Cerebellar cortex (tissue), 1 donor: ENCODE measurements at regions not wholly inside any gene's neighbourhood (a gene's known extent, or its start where the extent isn't known, plus 50 kb on each side); places are given as distances from the start of the nearest gene placed in this dataset.
"Not testable (repeated sequence)": the region's sequence is repeated elsewhere in the genome, so short reads cannot be mapped to it uniquely, and the experiment has no call there.

ENCODE experiments used
- DNase-seq: peaks from one replicate; pipeline ENCODE4 v3.0.0-alpha.2; 2015; ENCODE audit warnings: low spot score

DNA sequence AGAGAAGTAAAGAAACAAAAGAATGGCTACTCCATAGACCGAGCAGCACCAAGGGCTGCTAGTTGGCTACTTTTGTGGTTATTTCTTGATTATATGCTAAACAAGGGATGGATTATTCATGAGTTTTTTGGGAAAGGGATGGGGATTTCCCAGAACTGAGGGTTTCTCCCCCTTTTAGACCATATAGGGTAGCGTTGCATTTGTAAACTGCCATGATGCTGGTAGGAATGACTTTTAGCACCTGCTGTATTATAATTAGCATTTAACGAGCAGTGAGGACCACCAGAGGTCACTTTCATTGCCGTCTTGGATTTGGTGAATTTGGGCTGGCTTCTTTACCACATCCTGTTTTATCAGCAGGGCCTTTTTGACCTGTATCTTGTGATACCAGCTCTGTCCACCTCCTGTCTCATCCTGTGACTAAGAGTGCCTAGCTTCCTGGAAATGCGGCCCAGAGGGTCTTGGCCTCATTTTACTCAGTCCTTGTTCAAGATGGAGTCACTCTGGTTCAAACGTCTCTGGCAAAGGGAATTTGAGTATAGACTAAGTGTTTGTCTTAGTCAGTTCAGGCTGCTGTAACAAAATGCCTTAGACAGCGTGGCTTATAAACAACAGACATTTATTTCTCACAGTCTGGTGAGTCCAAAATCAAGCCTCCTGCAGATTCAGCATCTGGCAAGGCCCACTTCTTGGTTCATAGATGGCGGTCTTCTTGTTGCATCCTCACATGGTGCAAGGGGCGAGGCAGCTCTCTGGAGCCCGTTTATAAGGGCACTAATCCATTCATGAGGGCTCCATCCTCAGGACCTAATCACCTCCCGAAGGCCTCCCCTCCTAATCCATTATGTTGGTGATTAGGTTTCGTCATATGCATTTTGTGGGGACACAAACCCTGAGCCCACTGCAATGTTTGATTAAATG is 348.3 kb upstream of the SFSWAP start:
- no peak for DNase-seq

DNA sequence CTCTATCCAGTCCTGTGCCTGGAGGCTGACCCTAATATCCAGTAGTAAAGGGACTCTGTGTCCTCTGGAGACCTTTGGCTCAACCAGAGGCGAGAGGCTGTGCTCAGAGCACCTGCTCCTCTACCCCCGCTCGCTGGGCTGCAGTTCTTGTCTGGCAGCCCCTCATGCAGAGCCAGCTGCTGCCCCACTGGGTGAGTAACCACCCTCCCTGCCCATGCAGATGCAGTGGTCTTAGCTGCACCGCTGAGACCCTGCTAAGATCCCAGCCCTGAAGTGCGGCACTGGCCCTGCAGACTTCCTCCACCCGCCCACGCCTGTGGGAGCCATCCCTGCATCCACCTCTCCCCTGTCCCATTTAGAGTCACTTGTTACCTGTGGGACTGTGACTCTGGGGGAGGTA is 347.5 kb upstream of the SFSWAP start:
- no peak for DNase-seq

DNA sequence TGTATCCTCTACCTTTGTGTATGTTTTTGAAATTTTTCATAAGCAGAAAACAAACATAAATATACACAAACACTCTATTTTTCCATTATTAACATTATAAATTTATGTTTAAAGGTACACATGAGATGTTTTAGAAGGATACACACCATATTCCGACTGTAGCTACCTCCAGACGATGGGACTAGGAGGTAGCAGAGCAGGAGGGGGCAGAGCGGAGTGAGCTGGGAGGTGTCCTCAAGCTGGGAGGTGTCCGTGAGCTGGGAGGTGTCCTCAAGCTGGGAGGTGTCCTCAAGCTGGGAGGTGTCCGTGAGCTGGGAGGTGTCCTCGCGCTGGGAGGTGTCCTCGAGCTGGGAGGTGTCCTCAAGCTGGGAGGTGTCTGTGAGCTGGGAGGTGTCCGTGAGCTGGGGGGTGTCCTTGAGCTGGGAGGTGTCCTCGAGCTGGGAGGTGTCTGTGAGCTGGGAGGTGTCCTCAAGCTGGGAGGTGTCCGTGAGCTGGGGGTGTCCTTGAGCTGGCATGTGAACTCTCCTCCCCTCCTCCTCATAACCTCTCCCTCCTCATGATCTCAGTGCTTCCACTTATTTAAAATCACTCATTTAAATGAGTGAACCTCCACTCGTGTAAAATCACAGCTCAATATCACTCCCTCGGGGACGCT is 346.9 kb upstream of the SFSWAP start:
- no peak for DNase-seq

DNA sequence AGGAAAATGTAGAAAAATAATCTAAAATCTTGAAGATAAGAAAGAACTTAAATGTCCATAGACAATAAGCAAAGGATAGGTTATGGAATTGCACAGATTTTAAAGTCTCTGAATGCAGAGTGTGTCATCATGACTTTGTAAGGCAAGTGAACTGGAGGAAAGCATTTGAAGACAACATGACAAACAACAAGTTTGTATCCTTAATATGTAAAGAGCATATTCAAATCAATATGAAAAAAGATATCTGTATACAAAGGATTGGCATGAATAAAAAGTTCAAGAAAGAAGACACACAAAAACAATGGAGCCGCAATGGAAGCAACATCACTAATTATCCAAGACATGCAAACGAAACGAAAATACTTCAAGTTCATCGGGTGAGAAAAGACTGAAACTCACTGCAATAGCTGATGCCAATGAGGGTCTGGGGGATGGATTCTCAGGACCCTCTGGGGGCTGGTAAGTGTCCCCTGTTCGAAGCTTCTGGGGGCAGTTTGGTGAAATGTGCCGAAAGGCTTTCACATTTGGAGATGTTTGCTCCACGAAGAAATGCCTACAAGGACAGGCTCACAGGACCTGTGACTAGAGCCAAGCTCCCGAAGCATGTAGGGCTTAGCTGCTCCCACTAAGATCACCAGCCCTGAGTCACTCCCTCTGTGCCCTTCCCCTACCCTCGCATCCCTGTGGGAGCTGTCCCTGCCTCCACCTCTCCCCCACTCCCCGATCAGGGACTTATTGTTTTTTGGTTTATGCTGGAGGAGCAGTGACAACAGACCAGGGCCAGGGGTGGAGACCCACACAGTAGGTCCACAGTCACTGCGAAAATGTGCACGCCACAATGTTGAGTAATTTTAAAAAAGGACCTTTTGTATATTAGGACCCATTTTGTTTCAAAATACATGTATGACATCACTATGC is 345.7 kb upstream of the SFSWAP start:
- DNase-seq, result no peak

DNA sequence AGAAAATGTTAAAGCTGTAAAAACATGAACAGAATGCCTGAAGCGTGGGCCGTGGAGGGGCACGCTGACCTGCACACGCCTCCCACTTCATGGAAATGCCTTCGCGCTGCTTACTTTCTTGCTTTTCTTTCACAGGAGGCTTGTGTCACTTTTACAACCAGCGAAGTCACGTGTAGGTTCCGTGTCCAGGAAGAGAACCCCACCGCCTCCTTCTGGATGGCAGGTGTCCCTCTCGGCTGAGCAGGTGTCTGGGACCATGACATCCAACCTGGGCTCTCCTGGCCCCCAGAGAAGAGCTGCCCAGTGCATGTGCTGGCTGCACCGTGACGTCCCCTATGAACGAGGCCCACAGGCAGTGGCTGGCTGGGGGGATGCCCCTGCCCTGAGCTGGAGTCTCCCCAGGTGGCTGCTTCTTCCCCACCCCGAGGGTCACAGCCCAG is 345.0 kb upstream of the SFSWAP start:
- DNase-seq, result no peak

DNA sequence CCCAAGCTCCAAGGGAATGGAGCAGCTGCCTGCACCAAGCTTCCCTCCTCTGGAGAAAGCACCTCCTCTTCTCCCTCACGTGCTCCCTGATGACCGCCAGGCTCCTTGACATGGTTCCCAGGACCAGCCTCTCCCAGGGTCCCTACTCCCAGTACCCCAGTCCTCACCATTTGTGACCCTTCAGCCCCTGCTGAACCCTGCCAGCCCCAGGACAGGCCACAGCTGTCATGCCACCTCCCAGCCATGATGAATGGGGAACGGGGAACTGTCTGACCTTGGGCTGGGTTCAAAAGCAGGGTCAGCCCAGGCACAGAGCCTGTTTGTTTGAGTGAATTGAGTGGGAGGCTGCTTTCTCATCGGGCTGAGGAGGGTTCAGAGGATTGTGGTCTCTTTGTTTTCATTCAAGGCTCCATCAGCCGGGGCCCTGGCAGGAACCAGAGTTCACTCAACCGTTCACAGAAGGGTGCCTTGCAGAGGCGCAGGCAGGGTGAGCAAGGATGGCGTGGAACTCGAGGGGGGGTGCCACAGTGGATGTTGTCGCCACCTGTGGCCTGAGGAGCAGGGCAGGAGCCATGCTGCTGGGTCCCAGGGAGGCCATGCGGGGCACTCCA is 344.5 kb upstream of the SFSWAP start:
- DNase-seq, result no peak

DNA sequence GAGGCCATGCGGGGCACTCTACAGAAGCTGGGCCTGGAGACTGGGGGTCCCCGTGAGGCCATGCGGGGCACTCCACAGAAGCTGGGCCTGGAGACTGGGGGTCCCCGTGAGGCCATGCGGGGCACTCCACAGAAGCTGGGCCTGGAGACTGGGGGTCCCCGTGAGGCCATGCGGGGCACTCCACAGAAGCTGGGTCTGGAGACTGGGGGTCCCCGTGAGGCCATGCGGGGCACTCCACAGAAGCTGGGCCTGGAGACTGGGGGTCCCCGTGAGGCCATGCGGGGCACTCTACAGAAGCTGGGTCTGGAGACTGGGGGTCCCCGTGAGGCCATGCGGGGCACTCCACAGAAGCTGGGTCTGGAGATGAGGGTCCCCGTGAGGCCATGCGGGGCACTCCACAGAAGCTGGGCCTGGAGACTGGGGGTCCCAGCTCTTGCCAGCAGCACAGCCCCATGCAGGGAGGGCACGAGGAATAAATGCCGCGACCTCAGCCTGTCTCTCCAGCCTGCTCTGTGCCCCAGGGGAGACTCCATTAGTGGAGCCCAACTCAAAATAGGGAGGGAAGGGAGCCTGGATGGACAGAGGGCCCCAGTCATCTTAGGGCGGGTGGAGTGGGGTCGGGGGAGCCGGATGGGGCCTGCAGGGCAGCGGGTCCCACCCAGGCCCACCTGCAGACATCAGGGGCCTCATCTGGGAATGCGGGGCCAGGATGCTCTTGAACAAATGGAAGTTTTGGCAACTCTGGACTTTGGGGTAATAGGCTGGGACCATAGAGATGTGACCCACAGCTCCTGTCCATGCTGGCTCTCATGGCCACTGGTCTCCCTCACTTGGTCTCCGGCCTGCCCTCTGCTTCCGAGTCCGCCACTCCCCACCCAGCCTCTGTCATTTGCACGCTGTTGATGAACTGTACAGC is 343.6 kb upstream of the SFSWAP start:
- DNase-seq, result not testable (repeated sequence)

DNA sequence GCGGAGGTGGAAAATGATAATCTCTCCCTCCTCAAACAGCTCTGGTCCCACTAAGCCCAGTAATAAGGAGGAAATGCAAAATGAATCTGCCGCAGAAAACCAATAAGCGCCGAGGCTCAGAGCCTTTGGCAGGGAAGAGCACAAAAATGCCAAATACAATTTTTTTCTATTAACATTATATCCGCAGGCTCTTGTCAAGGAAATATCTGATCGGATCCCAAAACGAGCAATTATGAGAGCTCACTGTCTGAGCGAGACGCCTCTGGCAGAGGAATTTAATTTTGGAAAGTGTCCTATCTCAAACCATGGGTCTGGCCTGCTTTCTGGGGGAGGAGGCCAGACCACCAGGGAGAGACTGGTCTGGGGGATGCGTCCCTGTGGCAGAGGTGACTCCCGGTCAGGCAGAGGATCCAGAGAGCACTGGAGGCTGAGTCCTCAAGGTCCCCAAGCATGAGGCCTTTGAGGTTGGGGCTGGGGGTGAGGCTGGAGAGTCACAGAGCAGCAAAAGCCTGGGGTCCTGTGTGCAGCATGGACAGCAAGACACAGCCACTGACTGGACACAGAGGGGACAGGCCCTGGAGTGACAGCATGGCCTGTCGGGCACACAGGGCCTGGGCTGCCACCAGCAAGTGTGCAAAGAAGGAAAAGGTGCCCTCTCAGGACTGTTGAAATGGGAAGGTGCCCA is 342.8 kb upstream of the SFSWAP start:
- DNase-seq, result no peak

DNA sequence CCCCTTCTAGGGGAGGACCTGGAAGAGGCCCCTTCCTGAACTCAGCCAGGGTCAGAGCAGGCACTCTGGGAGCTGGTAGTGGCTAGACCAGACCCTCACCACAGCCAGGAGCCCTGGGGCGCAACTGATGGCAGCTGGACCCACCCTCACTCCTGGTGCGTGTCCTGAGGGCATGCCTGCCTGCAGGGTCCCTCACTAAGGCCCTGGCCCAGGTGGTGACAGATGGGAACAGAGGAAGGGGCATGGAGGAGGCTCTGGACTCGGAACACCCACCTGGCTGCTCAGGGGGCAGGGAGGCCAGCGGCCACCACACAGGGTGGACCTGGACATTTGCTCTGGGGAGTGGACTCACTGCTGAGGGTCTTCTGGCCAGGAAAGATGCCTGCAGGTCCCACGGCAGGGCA is 342.2 kb upstream of the SFSWAP start:
- no peak for DNase-seq

DNA sequence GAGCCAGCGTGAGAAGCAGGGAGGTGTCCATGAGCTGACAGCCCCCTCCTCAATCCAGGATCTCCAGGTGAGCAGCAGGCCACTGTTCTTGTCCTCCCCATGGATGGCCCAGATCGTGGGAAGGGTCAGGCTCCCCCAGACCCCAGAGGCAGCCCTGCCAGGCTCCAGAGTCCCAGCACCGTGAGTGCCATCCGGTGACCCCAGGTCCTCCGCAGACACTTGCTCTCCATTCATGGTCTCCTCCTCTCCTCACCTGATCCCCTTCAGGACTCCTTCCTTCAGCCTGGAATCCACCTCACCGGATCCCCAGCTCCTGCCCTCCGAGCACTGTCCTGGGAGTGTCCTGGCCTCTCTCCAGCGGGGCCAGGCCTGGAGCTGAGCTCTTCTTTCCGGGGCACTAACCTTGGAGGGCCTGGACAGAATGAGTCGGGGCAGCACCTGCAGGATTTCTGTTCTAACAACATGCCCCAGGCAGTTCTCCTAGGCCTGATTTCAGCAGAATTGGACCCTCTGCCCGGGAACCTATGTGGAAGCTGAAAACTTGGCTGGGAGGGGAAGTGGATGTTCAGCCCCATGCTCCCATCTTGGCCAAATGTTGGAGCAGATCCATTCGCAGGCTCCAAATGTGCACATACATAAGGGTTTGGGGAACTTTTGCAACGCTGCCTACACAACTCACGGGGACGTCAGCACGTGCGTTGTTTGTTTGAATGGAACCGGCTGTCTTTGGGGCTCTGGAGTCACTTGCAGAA is 341.6 kb upstream of the SFSWAP start:
- no peak for DNase-seq

DNA sequence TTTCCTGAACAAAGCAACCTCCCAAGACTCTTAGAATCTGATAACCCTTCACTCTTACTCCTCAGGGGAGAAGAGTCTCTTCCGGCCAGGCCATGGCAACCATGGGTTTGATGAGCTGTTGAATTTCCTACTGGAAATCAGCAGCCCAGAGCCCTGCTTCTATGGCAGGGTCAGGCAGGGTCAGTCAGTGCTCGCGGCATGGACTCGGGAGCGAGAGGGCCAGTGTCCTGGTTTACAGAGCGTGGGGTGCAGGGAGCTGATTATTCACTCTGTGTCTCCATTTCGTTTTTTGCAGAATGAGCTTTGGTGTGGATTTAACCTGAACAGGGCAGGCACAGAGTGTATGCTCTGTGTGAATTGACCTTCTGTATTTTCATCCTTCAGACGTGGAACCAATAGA is 340.6 kb upstream of the SFSWAP start:
- no peak for DNase-seq

DNA sequence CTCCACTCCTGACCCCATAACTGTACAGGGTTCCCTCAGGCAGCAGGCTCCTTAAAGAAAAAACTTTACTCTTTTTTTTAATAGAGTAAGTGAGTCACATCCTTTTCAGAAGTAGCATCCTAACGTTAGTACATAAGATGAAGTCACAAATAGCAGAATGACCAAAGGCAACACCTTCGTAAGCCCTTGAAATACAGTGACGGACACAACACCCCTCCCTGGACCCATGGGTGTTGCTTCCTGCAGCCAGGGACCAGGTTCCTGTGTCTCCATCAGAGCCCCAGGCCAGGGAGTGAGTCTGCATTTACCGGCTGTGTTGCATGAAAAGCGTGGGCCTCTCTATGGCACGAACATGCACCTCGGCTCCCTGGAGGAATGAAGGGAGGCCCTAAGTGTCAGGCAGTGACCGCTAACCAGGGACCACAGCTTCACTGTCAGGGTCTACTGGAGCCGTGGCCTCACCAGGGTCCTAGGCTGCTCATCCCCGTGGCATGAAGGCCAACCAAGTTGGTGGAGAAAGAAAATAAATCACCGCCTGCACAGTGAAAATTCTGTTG is 340.0 kb upstream of the SFSWAP start:
- no peak for DNase-seq

DNA sequence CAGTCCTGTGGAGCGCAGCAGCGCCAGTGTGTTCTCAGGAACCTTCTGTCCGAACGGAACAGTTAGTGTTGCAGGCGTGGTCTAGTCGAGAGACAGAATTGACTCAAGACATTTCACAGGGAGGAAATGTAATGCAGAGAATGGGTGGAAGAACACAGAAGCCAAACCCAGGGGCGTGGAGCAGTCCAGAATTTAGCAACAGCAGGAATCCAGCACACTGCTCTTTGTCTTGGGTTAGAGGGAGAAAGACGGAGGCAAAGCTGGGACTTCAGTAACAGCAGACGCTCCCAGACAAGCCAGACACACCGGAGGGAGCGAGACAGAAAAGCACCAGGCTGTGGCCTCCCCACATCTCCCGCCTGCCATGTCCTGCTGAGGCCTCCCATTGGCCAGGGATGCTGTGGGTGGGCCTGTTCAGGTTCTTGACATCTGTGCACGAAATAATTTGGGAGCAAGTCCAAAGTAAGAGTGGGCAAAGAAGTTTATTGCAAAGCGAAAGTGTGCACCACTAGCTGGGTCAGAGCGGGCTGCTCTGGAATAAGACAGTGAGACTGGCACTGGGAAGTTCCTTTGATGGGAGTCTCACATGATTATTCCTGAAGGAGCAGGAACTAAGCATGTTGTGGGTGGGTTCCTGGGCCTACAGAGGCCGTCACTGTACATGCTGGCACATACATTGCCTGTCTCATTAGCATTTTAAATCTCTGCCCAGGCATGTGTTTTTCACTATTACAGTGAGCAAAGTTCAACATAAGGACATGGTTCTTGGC is 339.3 kb upstream of the SFSWAP start:
- DNase-seq, result no peak

DNA sequence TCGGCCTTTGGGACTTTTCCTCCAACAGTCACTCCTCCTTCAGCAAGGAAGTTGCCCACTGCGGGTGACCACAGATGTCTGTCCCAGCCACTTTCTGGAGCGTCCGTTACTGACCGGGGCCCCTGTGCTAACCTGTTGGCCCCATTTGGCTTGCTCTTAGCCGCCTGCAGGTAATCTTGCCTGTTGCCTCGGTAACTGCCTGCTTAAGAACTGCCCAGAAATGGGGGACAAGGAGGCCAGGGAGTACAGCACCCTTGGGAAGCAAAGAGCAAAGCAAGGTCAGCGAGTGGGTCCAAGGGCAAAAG is 338.8 kb upstream of the SFSWAP start:
- no peak for DNase-seq

DNA sequence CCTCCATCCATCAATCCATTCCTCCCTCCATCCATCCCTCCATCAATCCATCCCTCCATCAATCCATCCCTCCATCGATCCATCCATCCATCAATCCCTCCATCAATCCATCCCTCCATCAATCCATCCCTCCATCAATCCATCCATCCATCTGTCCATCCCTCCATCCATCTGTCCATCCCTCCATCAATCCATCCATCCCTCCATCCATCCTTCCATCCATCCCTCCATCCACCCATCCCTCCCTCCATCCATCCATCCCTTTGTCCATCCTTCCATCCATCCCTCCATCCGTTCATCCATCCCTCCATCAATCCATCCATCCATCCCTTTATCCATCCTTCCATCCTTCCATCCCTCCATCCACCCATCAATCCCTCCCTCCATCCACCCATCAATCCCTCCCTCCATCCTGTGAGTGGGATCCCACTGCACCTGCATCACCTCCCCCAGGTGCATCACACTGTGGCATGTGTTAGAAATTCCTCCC is 338.1 kb upstream of the SFSWAP start:
- DNase-seq, result no peak

DNA sequence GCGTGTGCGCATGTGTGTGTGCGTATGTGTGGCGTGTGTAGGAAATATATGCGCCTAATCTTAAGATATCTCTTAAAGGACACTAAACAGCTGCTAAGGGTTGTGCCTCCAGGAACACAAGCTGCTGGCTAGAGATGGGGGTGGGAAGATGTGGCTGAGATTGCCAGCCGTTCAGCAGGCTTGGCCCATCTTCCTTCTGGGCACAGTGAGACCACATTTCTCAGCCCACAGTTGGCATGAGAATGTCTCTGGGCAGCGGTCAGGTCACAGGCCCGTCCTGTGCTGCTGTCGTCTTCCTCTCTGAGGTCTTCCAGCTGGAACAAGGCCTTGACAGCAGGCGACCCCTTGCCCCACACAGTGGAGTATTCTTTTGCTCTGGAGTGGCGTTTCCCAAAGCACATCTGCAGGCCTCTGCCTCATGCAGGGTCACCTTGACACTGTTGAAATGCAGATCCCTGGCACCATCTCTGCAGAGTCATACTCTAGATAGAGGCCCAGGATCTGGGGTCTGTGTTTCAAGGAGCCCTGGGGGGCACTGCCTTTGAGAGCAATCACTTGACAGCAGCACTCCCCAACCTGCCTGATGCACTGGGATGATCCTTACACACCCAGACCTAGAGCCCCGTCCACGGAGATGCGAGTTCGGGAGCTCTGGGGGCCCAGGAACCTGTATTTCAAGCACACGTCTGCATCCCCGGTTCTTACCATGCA is 335.5 kb upstream of the SFSWAP start:
- DNase-seq, result no peak

DNA sequence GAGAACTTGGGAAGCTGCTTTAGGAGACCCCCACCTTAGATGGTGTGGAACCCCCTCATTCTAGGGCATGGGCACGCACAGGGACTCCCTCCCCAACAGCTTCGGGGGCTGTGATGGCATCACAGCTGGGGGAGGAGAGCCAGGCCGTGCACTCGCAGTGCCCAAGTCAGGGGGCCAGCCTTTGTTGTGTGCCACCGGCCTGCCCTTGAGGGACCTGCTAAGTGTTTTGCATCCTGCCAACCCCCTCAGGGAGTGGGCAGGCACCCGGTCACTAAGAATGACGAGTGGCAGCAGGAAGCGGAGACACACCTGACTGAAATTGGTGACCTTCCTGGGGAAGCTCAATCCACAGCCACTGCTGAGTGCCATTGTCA is 334.9 kb upstream of the SFSWAP start:
- DNase-seq, result no peak
